ENCODE measurements at regions not wholly inside any gene's neighbourhood (a gene's known extent, or its start where the extent isn't known, plus 50 kb on each side); places are given as distances from the start of the nearest gene placed in this dataset.
"Not testable (repeated sequence)": the region's sequence is repeated elsewhere in the genome, so short reads cannot be mapped to it uniquely, and the experiment has no call there.

- DNase-seq (ENCODE audit: low read depth), result no peak
- no peak overlapping the region for H3K4me3 ChIP-seq (ENCODE audit: low read length)
- TF ChIP-seq CTCF (conservative IDR thresholded peaks at IDR 0.05; ENCODE audit: low read depth, low read length), result no peak
Measured at GRCh38 chrX:85808217-85808616, 239.1 kb downstream of the CHM start.

- H3K4me3 ChIP-seq (ENCODE audit: low read length); DNase-seq (ENCODE audit: low read depth): not testable (repeated sequence)
Measured at GRCh38 chrX:85772391-85772790, 275.0 kb downstream of the CHM start.

GRCh38 chrX:85765651-85766050 is 281.7 kb downstream of the CHM start:
- no peak for DNase-seq (ENCODE audit: low read depth)
- TF ChIP-seq CTCF (conservative IDR thresholded peaks at IDR 0.05; ENCODE audit: low read depth, low read length), result no peak
- H3K4me3 ChIP-seq (ENCODE audit: low read length), result no peak overlapping the region

- not testable (repeated sequence) for DNase-seq (ENCODE audit: low read depth); H3K4me3 ChIP-seq (ENCODE audit: low read length)
Measured at GRCh38 chrX:85723025-85723424, 324.3 kb downstream of the CHM start.

- H3K4me3 ChIP-seq (ENCODE audit: low read length); DNase-seq (ENCODE audit: low read depth): not testable (repeated sequence)
Measured at GRCh38 chrX:85703233-85703632, 323.8 kb upstream of the POF1B start.

- TF ChIP-seq CTCF (conservative IDR thresholded peaks at IDR 0.05; ENCODE audit: low read depth, low read length), result no peak
- H3K4me3 ChIP-seq (ENCODE audit: low read length), result no peak overlapping the region
- no peak for DNase-seq (ENCODE audit: low read depth)
Measured at GRCh38 chrX:85698921-85699320, 319.5 kb upstream of the POF1B start.

- TF ChIP-seq CTCF (conservative IDR thresholded peaks at IDR 0.05; ENCODE audit: low read depth, low read length), result no peak
Measured at GRCh38 chrX:85685843-85686242, 306.4 kb upstream of the POF1B start.

GRCh38 chrX:85666471-85666870 is 287.0 kb upstream of the POF1B start:
- no peak for DNase-seq (ENCODE audit: low read depth)
- no peak for TF ChIP-seq CTCF (conservative IDR thresholded peaks at IDR 0.05; ENCODE audit: low read depth, low read length)
- H3K4me3 ChIP-seq (ENCODE audit: low read length), result no peak overlapping the region

More at GRCh38 chrX:85685843-85686242, 306.4 kb upstream of the POF1B start:
- H3K4me3 ChIP-seq (ENCODE audit: low read length), result no peak overlapping the region
- DNase-seq (ENCODE audit: low read depth), result no peak

GRCh38 chrX:85663970-85664369 is 284.5 kb upstream of the POF1B start:
- not testable (repeated sequence) for H3K4me3 ChIP-seq (ENCODE audit: low read length); DNase-seq (ENCODE audit: low read depth)
